HepG2 (cell line): ENCODE measurements at regions not wholly inside any gene's neighbourhood (a gene's known extent, or its start where the extent isn't known, plus 50 kb on each side); places are given as distances from the start of the nearest gene placed in this dataset.

Source experiments
- CBFB ChIP-seq: sonication (generic); formaldehyde crosslinking; IDR thresholded peaks from 2 replicates; pipeline ENCODE4 v1.4.0; 2020; ENCODE audit warnings: missing genetic modification reagents
- DMTF1 ChIP-seq: sonication (generic); formaldehyde crosslinking; IDR thresholded peaks from 2 replicates; pipeline ENCODE4 v1.4.0; 2020; ENCODE audit warnings: mild to moderate bottlenecking, missing genetic modification reagents
- FOXO4 ChIP-seq: sonication (generic); formaldehyde crosslinking; conservative IDR thresholded peaks from 2 replicates; pipeline ENCODE4 v1.8.1; 2023; ENCODE audit warnings: missing genetic modification reagents
- KLF16 ChIP-seq, 2 experiments: sonication (generic) in 1 of 2; formaldehyde crosslinking in 1 of 2; IDR thresholded peaks; 2 replicates each; pipeline versions ENCODE4 v1.6.1 to v1.8.0; 2016 to 2023; ENCODE audit warnings: missing genetic modification reagents in 2 of 2, missing compliant biosample characterization in 1 of 2
- MYNN ChIP-seq: sonication (generic); formaldehyde crosslinking; IDR thresholded peaks from 2 replicates; pipeline ENCODE4 v1.4.0; 2020; ENCODE audit warnings: mild to moderate bottlenecking, low read depth, missing genetic modification reagents
- ONECUT2 ChIP-seq: sonication (generic); formaldehyde crosslinking; IDR thresholded peaks from 2 replicates; pipeline ENCODE4 v1.4.0; 2020; ENCODE audit warnings: missing genetic modification reagents
- RARG ChIP-seq: sonication (generic); formaldehyde crosslinking; IDR thresholded peaks from 2 replicates; pipeline ENCODE4 v1.4.0; 2020; ENCODE audit warnings: low read depth, mild to moderate bottlenecking, missing genetic modification reagents
- SIX4 ChIP-seq: sonication (generic); formaldehyde crosslinking; IDR thresholded peaks from 2 replicates; pipeline ENCODE4 v1.4.0; 2020; ENCODE audit warnings: missing genetic modification reagents
- ZNF138 ChIP-seq: sonication (generic); formaldehyde crosslinking; IDR thresholded peaks from 2 replicates; pipeline ENCODE4 v1.5.0; 2020; ENCODE audit warnings: mild to moderate bottlenecking, low read depth, missing genetic modification reagents
- ZNF543 ChIP-seq: sonication (generic); formaldehyde crosslinking; IDR thresholded peaks from 2 replicates; pipeline ENCODE4 v1.4.0; 2020; ENCODE audit warnings: mild to moderate bottlenecking, missing genetic modification reagents
- ZNF607 ChIP-seq: sonication (generic); formaldehyde crosslinking; IDR thresholded peaks from 2 replicates; pipeline ENCODE4 v1.5.1; 2020; ENCODE audit warnings: missing genetic modification reagents, mild to moderate bottlenecking, borderline replicate concordance
- TF ChIP-seq, protein P1 (sequence below): sonication (generic); formaldehyde crosslinking; IDR thresholded peaks from 2 replicates; pipeline ENCODE4 v1.5.0; 2020; ENCODE audit warnings: mild to moderate bottlenecking, missing genetic modification reagents, borderline replicate concordance
- TF ChIP-seq, protein P2 (sequence below): fragments of 450-650 bp; IDR thresholded peaks from 2 replicates; pipeline ENCODE4 v1.6.1; 2016
- TF ChIP-seq, protein P3 (sequence below): sonication (generic); formaldehyde crosslinking; IDR thresholded peaks from 2 replicates; pipeline ENCODE4 v1.4.0; 2020; ENCODE audit warnings: missing genetic modification reagents, borderline replicate concordance

- TF ChIP-seq, protein P1, sequence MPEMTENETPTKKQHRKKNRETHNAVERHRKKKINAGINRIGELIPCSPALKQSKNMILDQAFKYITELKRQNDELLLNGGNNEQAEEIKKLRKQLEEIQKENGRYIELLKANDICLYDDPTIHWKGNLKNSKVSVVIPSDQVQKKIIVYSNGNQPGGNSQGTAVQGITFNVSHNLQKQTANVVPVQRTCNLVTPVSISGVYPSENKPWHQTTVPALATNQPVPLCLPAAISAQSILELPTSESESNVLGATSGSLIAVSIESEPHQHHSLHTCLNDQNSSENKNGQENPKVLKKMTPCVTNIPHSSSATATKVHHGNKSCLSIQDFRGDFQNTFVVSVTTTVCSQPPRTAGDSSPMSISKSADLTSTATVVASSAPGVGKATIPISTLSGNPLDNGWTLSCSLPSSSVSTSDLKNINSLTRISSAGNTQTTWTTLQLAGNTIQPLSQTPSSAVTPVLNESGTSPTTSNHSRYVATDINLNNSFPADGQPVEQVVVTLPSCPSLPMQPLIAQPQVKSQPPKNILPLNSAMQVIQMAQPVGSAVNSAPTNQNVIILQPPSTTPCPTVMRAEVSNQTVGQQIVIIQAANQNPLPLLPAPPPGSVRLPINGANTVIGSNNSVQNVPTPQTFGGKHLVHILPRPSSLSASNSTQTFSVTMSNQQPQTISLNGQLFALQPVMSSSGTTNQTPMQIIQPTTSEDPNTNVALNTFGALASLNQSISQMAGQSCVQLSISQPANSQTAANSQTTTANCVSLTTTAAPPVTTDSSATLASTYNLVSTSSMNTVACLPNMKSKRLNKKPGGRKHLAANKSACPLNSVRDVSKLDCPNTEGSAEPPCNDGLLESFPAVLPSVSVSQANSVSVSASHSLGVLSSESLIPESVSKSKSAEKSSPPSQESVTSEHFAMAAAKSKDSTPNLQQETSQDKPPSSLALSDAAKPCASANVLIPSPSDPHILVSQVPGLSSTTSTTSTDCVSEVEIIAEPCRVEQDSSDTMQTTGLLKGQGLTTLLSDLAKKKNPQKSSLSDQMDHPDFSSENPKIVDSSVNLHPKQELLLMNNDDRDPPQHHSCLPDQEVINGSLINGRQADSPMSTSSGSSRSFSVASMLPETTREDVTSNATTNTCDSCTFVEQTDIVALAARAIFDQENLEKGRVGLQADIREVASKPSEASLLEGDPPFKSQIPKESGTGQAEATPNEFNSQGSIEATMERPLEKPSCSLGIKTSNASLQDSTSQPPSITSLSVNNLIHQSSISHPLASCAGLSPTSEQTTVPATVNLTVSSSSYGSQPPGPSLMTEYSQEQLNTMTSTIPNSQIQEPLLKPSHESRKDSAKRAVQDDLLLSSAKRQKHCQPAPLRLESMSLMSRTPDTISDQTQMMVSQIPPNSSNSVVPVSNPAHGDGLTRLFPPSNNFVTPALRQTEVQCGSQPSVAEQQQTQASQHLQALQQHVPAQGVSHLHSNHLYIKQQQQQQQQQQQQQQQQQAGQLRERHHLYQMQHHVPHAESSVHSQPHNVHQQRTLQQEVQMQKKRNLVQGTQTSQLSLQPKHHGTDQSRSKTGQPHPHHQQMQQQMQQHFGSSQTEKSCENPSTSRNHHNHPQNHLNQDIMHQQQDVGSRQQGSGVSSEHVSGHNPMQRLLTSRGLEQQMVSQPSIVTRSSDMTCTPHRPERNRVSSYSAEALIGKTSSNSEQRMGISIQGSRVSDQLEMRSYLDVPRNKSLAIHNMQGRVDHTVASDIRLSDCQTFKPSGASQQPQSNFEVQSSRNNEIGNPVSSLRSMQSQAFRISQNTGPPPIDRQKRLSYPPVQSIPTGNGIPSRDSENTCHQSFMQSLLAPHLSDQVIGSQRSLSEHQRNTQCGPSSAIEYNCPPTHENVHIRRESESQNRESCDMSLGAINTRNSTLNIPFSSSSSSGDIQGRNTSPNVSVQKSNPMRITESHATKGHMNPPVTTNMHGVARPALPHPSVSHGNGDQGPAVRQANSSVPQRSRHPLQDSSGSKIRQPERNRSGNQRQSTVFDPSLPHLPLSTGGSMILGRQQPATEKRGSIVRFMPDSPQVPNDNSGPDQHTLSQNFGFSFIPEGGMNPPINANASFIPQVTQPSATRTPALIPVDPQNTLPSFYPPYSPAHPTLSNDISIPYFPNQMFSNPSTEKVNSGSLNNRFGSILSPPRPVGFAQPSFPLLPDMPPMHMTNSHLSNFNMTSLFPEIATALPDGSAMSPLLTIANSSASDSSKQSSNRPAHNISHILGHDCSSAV (CRISPR knock-in tag): no peak
- TF ChIP-seq FOXO4 (CRISPR knock-in tag) (no peak), KLF16 (CRISPR knock-in tag; IDR thresholded peaks at IDR 0.05) (no peak), ZNF607 (no peak), DMTF1 (CRISPR knock-in tag) (no peak), CBFB (CRISPR knock-in tag) (no peak), ZNF138 (CRISPR knock-in tag) (no peak), ONECUT2 (CRISPR knock-in tag) (no peak), SIX4 (CRISPR knock-in tag) (no peak), RARG (CRISPR knock-in tag) (no peak), ZNF543 (CRISPR knock-in tag) (no peak), MYNN (CRISPR knock-in tag) (no peak)
- TF ChIP-seq, protein P2, sequence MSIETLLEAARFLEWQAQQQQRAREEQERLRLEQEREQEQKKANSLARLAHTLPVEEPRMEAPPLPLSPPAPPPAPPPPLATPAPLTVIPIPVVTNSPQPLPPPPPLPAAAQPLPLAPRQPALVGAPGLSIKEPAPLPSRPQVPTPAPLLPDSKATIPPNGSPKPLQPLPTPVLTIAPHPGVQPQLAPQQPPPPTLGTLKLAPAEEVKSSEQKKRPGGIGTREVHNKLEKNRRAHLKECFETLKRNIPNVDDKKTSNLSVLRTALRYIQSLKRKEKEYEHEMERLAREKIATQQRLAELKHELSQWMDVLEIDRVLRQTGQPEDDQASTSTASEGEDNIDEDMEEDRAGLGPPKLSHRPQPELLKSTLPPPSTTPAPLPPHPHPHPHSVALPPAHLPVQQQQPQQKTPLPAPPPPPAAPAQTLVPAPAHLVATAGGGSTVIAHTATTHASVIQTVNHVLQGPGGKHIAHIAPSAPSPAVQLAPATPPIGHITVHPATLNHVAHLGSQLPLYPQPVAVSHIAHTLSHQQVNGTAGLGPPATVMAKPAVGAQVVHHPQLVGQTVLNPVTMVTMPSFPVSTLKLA: no peak
- TF ChIP-seq, protein P3, sequence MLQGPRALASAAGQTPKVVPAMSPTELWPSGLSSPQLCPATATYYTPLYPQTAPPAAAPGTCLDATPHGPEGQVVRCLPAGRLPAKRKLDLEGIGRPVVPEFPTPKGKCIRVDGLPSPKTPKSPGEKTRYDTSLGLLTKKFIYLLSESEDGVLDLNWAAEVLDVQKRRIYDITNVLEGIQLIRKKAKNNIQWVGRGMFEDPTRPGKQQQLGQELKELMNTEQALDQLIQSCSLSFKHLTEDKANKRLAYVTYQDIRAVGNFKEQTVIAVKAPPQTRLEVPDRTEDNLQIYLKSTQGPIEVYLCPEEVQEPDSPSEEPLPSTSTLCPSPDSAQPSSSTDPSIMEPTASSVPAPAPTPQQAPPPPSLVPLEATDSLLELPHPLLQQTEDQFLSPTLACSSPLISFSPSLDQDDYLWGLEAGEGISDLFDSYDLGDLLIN: no peak
Measured at GRCh38 chr7:52475001-52475582, 560.3 kb upstream of the POM121L12 start (continued).
